ENCODE measurements at regions not wholly inside any gene's neighbourhood (a gene's known extent, or its start where the extent isn't known, plus 50 kb on each side); places are given as distances from the start of the nearest gene placed in this dataset.
A peak's percentile ranks its signal among the peaks of the same experiment; 100 is the strongest.

GRCh38 chrX:35439034-35439660 lies 359.0 kb upstream of the MAGEB16 start:
- no peak for TF ChIP-seq TAF1 (IDR thresholded peaks at IDR 0.05; ENCODE audit: low read depth)

GRCh38 chrX:35439692-35440091 lies 358.4 kb upstream of the MAGEB16 start:
- TF ChIP-seq CREB1 (IDR thresholded peaks at IDR 0.05; ENCODE audit: low read depth) (no peak), USF1 (IDR thresholded peaks at IDR 0.05) (no peak), MAX (IDR thresholded peaks at IDR 0.05) (no peak), EP300 (IDR thresholded peaks at IDR 0.05; ENCODE audit: borderline replicate concordance) (no peak), EGR1 (IDR thresholded peaks at IDR 0.05) (no peak), TEAD4 (IDR thresholded peaks at IDR 0.05) (no peak), YY1 (IDR thresholded peaks at IDR 0.05; ENCODE audit: low read depth) (no peak), TAF1 (IDR thresholded peaks at IDR 0.05; ENCODE audit: low read depth) (no peak), ZBTB7A (IDR thresholded peaks at IDR 0.05; ENCODE audit: low read depth) (no peak), TCF12 (IDR thresholded peaks at IDR 0.05; ENCODE audit: low read depth) (no peak), NFIC (IDR thresholded peaks at IDR 0.05) (no peak), RAD21 (IDR thresholded peaks at IDR 0.05; ENCODE audit: low read depth) (no peak), REST (IDR thresholded peaks at IDR 0.05; ENCODE audit: low read depth) (no peak)

GRCh38 chrX:35442421-35442820 lies 355.7 kb upstream of the MAGEB16 start:
- TF ChIP-seq ZBTB7A (IDR thresholded peaks at IDR 0.05; ENCODE audit: low read depth) (no peak), YY1 (IDR thresholded peaks at IDR 0.05; ENCODE audit: low read depth) (no peak), MAX (IDR thresholded peaks at IDR 0.05) (no peak), REST (IDR thresholded peaks at IDR 0.05; ENCODE audit: low read depth) (no peak), CEBPB (IDR thresholded peaks at IDR 0.05) (no peak), USF1 (IDR thresholded peaks at IDR 0.05) (no peak), EP300 (IDR thresholded peaks at IDR 0.05; ENCODE audit: borderline replicate concordance) (no peak)

GRCh38 chrX:35443091-35443582 lies 355.0 kb upstream of the MAGEB16 start:
- 0 out of 2 replicates have a peak, but pooled peaks have one; percentile 30 for TF ChIP-seq NFIC (IDR thresholded peaks at IDR 0.05)
- peak; percentile 73 for TF ChIP-seq CEBPB (IDR thresholded peaks at IDR 0.05)
- TF ChIP-seq EP300 (IDR thresholded peaks at IDR 0.05; ENCODE audit: borderline replicate concordance) = peak; percentile 66
- TF ChIP-seq TEAD4 (IDR thresholded peaks at IDR 0.05) = 0 out of 2 replicates have a peak, but pooled peaks have one; percentile 28
- 0 out of 2 replicates have a peak, but pooled peaks have one; percentile 46 for TF ChIP-seq TCF12 (IDR thresholded peaks at IDR 0.05; ENCODE audit: low read depth)

DNA sequence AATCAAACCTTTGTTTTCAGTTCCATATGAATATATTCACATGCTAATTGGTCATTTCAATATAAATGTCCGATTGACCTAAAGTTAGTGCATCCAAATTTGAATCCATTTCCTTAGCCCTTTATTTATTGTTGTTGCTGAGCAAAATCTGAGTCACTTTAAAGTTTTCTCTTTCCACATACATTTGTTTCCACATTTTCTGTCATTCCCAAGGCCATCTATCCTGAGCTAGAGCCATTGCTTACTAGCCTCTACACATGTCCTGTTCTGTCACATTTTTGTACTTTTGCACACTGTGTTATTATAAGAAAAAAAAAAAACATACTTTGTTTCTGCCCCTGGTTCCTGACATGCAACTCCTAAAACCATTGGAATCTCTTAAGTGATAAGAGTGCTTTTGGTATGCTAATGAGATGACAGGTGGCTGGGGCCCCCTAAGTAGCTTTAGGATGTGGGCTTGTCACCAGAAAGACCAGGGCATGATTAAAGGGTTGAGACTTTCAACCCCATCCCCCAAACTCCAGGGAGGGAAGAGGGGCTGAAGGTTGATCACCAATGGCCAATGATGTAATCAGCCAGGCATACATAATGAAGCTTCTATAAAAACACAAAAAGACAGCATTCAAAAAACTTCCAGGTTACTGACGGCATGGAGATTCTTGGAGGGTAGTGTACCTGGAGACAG lies 353.3 kb upstream of the MAGEB16 start:
- TF ChIP-seq REST (IDR thresholded peaks at IDR 0.05; ENCODE audit: low read depth) = no peak
- no peak for TF ChIP-seq USF1 (IDR thresholded peaks at IDR 0.05)
- TF ChIP-seq TAF1 (IDR thresholded peaks at IDR 0.05; ENCODE audit: low read depth) = no peak
- no peak for TF ChIP-seq EP300 (IDR thresholded peaks at IDR 0.05; ENCODE audit: borderline replicate concordance)
- TF ChIP-seq RAD21 (IDR thresholded peaks at IDR 0.05; ENCODE audit: low read depth) = no peak
- TF ChIP-seq TCF12 (IDR thresholded peaks at IDR 0.05; ENCODE audit: low read depth) = no peak
- TF ChIP-seq FOXM1 (IDR thresholded peaks at IDR 0.05; ENCODE audit: borderline replicate concordance, low read depth) = no peak
- no peak for TF ChIP-seq MAX (IDR thresholded peaks at IDR 0.05)
- TF ChIP-seq CREB1 (IDR thresholded peaks at IDR 0.05; ENCODE audit: low read depth) = no peak
- no peak for TF ChIP-seq CEBPB (IDR thresholded peaks at IDR 0.05)

All from Ishikawa (cell line).